ENCODE measurements at regions not wholly inside any gene's neighbourhood (a gene's known extent, or its start where the extent isn't known, plus 50 kb on each side); places are given as distances from the start of the nearest gene placed in this dataset.

GRCh38 chrX:126064901-126065541, 101.1 kb downstream of the DCAF12L2 start:
- TF ChIP-seq, protein P1, sequence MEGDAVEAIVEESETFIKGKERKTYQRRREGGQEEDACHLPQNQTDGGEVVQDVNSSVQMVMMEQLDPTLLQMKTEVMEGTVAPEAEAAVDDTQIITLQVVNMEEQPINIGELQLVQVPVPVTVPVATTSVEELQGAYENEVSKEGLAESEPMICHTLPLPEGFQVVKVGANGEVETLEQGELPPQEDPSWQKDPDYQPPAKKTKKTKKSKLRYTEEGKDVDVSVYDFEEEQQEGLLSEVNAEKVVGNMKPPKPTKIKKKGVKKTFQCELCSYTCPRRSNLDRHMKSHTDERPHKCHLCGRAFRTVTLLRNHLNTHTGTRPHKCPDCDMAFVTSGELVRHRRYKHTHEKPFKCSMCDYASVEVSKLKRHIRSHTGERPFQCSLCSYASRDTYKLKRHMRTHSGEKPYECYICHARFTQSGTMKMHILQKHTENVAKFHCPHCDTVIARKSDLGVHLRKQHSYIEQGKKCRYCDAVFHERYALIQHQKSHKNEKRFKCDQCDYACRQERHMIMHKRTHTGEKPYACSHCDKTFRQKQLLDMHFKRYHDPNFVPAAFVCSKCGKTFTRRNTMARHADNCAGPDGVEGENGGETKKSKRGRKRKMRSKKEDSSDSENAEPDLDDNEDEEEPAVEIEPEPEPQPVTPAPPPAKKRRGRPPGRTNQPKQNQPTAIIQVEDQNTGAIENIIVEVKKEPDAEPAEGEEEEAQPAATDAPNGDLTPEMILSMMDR (conservative IDR thresholded peaks at IDR 0.05): no peak
- no peak for TF ChIP-seq ZFX (IDR thresholded peaks at IDR 0.05)

All from C4-2B (cell line).